OCI-LY7 (cell line): ENCODE measurements at regions not wholly inside any gene's neighbourhood (a gene's known extent, or its start where the extent isn't known, plus 50 kb on each side); places are given as distances from the start of the nearest gene placed in this dataset.

Experiments
- CTCF ChIP-seq: fragments of 200-600 bp; sonication (generic); conservative IDR thresholded peaks from 2 replicates; pipeline ENCODE4 v1.5.1; 2014; ENCODE audit warnings: mild to moderate bottlenecking, antibody characterized with exemption, low read length, moderate library complexity, mixed read lengths
- EZH2phosphoT487 ChIP-seq: fragments of 200-600 bp; sonication (generic); IDR thresholded peaks from 2 replicates; pipeline ENCODE4 v1.6.1; 2018; ENCODE audit warnings: low read depth, borderline replicate concordance, mild to moderate bottlenecking, mixed run types, antibody characterized with exemption, low read length, moderate library complexity, mixed read lengths

GRCh38 chr19:27754700-27755099, 1458.3 kb downstream of the UQCRFS1 start:
- TF ChIP-seq CTCF (no peak), EZH2phosphoT487 (no peak)
